HFFc6 (cell line): ENCODE measurements at regions not wholly inside any gene's neighbourhood (a gene's known extent, or its start where the extent isn't known, plus 50 kb on each side); places are given as distances from the start of the nearest gene placed in this dataset.

Experiments used
- DNase-seq: peaks from one replicate; pipeline ENCODE4 v3.0.0-alpha.2; 2018
- H3K27ac Mint-ChIP-seq: 2 replicates; pipeline ENCODE4 v1.8.0; 2020; ENCODE audit warnings: mild to moderate bottlenecking, mixed read lengths
- H3K27me3 Mint-ChIP-seq: 2 replicates; pipeline ENCODE4 v1.8.0; 2021; ENCODE audit warnings: mild to moderate bottlenecking, moderate library complexity, mixed read lengths; ENCODE audit not compliant: insufficient read depth
- H3K36me3 Mint-ChIP-seq: 2 replicates; pipeline ENCODE4 v1.8.0; 2021; ENCODE audit warnings: low read depth, mixed read lengths
- H3K4me1 Mint-ChIP-seq: 2 replicates; pipeline ENCODE4 v1.8.0; 2020; ENCODE audit warnings: low read depth, mixed read lengths
- H3K4me3 Mint-ChIP-seq: 2 replicates; pipeline ENCODE4 v1.8.0; 2020; ENCODE audit warnings: mild to moderate bottlenecking, moderate library complexity, mixed read lengths
- H3K9me3 Mint-ChIP-seq: 2 replicates; pipeline ENCODE4 v1.8.0; 2020; ENCODE audit warnings: mild to moderate bottlenecking, mixed read lengths
- TF ChIP-seq, protein P1 (sequence below): fragments of 200-600 bp; sonication (generic); IDR thresholded peaks from 2 replicates; pipeline ENCODE4 v1.5.0; 2021; ENCODE audit warnings: antibody characterized with exemption, mild to moderate bottlenecking

DNA sequence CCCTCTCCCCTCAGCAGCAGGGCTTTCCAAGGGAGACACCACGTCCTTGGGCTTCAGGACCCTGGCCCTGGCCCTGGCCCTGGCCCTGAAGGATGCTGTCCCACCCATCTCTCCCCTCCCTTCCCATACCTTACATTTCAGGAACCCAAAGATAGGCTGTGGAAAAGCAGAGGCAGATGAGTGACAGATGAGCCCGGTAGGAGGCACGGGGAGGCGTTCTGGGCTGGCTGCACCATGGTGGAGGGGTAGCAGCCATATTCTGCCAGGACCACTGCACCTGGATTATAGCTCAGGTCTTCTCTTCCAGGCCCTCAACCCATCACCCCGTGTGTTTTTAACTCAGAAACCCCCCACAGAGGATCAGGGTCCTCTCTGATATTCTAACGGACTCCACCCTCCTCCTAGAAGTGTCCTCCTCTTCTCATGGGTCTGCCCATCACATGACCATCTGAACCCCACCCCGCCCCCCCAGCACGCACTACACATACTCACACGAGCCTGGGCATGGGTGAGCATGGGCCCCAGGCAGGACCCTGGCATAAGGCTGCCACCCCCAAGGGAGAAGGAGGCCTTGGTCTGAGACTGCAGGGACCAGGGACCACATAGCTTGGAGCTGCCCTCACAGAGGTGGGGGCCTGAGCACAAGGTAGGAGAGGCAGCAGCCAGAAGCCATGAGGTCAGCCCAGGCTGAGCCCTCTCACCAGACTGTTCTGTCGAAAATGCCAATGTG is 220.8 kb upstream of the CDH4 start:
- H3K4me3 Mint-ChIP-seq, result no peak overlapping the region

DNA sequence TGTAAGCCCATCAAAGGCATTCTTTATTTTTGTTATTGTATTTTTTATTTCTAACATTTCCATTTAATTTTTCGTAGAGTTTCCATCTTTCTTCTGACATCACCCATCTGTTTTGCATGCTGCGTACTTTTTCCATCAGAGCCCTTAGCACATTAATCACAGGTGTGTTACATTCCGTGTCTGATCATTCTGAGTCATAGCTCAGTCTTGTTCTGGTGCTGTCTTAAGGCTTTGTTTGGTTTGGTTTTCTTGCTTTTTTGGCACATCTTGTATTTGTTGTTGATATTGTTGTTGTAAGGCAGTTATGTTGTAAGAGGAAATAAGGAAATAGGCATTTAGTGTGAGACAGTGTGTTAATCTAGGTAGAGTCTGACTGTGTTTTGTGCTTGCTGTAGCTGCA is 214.6 kb upstream of the CDH4 start:
- H3K36me3 Mint-ChIP-seq, result no peaks in the 10 kb centered on the region
- H3K9me3 Mint-ChIP-seq, result peaks cover 9% of the 10 kb centered on the region; the same call in 1 of the 2 replicates
- no peak overlapping the region for H3K4me3 Mint-ChIP-seq
- DNase-seq, result no peak
- no peaks in the 10 kb centered on the region for H3K27me3 Mint-ChIP-seq
- TF ChIP-seq, protein P1, sequence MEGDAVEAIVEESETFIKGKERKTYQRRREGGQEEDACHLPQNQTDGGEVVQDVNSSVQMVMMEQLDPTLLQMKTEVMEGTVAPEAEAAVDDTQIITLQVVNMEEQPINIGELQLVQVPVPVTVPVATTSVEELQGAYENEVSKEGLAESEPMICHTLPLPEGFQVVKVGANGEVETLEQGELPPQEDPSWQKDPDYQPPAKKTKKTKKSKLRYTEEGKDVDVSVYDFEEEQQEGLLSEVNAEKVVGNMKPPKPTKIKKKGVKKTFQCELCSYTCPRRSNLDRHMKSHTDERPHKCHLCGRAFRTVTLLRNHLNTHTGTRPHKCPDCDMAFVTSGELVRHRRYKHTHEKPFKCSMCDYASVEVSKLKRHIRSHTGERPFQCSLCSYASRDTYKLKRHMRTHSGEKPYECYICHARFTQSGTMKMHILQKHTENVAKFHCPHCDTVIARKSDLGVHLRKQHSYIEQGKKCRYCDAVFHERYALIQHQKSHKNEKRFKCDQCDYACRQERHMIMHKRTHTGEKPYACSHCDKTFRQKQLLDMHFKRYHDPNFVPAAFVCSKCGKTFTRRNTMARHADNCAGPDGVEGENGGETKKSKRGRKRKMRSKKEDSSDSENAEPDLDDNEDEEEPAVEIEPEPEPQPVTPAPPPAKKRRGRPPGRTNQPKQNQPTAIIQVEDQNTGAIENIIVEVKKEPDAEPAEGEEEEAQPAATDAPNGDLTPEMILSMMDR, result no peak
- H3K27ac Mint-ChIP-seq, result no peak overlapping the region
- no peaks in the 10 kb centered on the region; the same call in 1 of the 2 replicates for H3K4me1 Mint-ChIP-seq

More for the DNA sequence above, 220.8 kb upstream of the CDH4 start:
- H3K4me1 Mint-ChIP-seq, result no peaks in the 10 kb centered on the region
- H3K27ac Mint-ChIP-seq, result no peak overlapping the region
- H3K9me3 Mint-ChIP-seq, result no peaks in the 10 kb centered on the region; the same call in 1 of the 2 replicates
- no peak for DNase-seq
- H3K36me3 Mint-ChIP-seq, result no peaks in the 10 kb centered on the region
- TF ChIP-seq, protein P1, result no peak
- H3K27me3 Mint-ChIP-seq, result no peaks in the 10 kb centered on the region

DNA sequence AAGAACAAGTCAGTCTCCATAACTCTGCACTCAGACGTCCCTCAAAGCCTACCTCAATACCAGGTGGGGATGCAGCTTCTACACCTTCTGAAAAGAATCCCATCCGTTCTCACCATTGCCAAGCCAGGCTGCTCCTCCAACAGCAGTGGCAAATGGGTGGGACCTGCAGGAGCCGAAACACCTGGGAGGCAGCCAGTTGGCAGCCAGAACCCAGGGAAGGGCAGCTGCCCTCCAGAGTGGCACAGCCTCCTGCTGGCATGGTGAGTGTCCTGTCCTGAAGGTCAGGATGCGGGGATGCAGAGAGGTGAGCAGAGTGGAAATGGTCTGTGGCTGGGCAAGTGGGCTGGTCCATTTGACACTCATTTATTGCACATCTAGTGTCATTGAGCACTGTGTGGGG is 210.6 kb upstream of the CDH4 start:
- no peak overlapping the region for H3K27ac Mint-ChIP-seq
- no peaks in the 10 kb centered on the region for H3K36me3 Mint-ChIP-seq
- DNase-seq, result no peak
- peaks cover 16% of the 10 kb centered on the region; the same call in 1 of the 2 replicates for H3K9me3 Mint-ChIP-seq
- H3K27me3 Mint-ChIP-seq, result no peaks in the 10 kb centered on the region
- H3K4me3 Mint-ChIP-seq, result no peak overlapping the region
- peaks cover 7% of the 10 kb centered on the region; the same call in 1 of the 2 replicates for H3K4me1 Mint-ChIP-seq
- TF ChIP-seq, protein P1, result no peak

DNA sequence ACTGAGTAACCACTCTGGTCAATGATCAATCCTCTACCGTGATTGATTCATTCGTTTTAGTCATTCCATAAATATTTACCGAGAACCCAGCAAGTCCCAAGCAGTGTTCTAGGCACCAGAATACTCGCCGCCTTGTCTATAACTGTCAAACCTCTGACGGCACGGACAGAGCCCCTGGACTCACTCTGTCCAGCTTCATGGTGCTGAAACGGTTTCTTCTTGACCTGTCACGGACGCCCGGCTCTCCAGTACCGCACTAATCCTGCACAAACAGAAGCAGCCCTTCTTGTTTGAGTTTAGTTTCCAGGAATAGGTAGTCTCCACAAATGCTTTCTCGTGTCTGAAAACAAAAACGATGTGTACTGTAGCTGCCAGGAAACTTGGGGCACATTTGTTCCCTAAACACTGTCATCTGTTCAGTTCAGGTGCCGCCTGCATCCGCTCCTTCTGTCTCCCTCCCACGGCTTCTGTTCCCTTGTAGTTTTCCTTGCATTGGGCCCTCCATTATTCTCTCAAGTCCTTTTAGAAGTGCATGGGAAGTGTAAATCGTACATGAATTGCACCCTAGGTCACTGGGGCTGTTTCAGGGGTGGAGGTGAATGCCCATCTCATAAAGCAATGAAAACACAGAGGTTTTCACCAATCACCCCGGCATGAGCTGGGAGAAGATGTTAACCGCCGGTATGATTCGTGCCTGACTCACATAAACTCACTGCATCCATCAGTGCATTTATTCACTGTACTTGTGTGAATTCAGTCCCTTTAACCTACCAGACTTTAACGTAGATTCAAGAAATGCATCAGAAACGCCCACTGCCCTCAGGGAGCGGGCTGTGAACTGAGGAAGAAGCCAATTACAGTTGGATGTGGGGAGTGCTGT is 209.3 kb upstream of the CDH4 start:
- Mint-ChIP-seq H3K4me1 (peaks cover 7% of the 10 kb centered on the region; the same call in 1 of the 2 replicates), H3K27me3 (no peaks in the 10 kb centered on the region), H3K4me3 (no peak overlapping the region), H3K9me3 (peaks cover 16% of the 10 kb centered on the region; the same call in 1 of the 2 replicates), H3K36me3 (no peaks in the 10 kb centered on the region), H3K27ac (no peak overlapping the region)
- no peak for DNase-seq
- TF ChIP-seq, protein P1, result no peak

DNA sequence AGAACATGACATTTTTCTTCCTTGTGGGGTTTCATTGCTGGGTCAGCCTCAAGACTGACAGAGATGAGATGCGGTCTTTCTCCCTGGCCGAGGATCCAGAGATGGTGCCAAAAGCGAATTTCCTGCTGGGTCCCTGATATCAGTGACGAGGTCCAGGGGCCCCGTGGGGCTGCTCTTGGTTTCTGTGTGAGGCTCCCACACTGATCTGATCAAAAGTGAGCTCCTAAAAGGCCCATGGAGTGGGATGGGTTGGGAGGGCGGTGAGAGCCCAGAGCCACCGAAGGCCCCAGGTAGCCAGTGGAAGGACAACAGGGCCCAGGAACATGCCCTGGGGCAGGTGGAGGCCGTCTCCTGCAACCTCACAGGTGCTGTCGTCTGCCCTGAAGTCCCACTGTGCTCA is 208.4 kb upstream of the CDH4 start:
- H3K27ac Mint-ChIP-seq, result no peak overlapping the region
- peaks cover 18% of the 10 kb centered on the region; the same call in 1 of the 2 replicates for H3K9me3 Mint-ChIP-seq
- no peak overlapping the region for H3K4me3 Mint-ChIP-seq
- TF ChIP-seq, protein P1, result no peak
- H3K36me3 Mint-ChIP-seq, result no peaks in the 10 kb centered on the region; the same call in 1 of the 2 replicates
- H3K27me3 Mint-ChIP-seq, result peaks cover under 1% of the 10 kb centered on the region; the same call in 1 of the 2 replicates
- H3K4me1 Mint-ChIP-seq, result peaks cover 7% of the 10 kb centered on the region; the same call in 1 of the 2 replicates
- DNase-seq, result no peak
